Endothelial cell of umbilical vein (primary cell): ENCODE measurements at regions not wholly inside any gene's neighbourhood (a gene's known extent, or its start where the extent isn't known, plus 50 kb on each side); places are given as distances from the start of the nearest gene placed in this dataset.

Source experiments
- EZH2 ChIP-seq: IDR thresholded peaks from 2 replicates; pipeline ENCODE4 v1.6.1; 2012; ENCODE audit warnings: borderline replicate concordance, low read depth, mild to moderate bottlenecking, moderate library complexity, low read length, inconsistent platforms; ENCODE audit not compliant: severe bottlenecking
- POLR2AphosphoS5 ChIP-seq: IDR thresholded peaks from 2 replicates; pipeline ENCODE4 v1.6.1; 2012; ENCODE audit warnings: low read depth, mild to moderate bottlenecking, control low read depth, low read length, moderate library complexity; ENCODE audit not compliant: insufficient read depth
- TF ChIP-seq, protein P1 (sequence below), 2 donors: IDR thresholded peaks; 1 replicate in 1 of 2; 2 replicates in 1 of 2; pipeline ENCODE4 v1.5.1; 2011; ENCODE audit warnings: low read length in 2 of 2, mild to moderate bottlenecking in 2 of 2, moderate library complexity in 2 of 2, control low read depth in 1 of 2, inconsistent platforms in 1 of 2, low read depth in 1 of 2; ENCODE audit not compliant: insufficient read depth in 1 of 2; ENCODE audit errors: extremely low read depth in 1 of 2

DNA sequence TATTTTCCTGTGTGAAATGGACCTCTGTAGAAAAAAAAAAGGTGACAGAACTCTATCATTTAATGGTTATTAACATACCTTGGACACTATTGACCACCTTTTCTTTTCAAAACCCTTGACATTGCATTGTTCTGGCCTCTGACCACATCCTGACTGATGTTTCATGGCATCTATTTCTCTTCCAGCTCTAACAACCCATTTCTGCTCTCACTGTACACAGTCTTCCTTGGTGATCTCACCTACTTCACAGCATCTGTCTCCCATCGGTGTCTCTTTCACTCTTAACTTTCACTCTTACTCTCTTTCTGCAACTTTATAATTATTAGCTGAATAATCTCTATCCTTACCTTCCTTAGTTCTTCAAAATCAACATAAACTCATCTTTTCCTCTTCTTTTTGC lies 217.4 kb upstream of the CD96 start:
- no peak for TF ChIP-seq POLR2AphosphoS5
- TF ChIP-seq, protein P1, sequence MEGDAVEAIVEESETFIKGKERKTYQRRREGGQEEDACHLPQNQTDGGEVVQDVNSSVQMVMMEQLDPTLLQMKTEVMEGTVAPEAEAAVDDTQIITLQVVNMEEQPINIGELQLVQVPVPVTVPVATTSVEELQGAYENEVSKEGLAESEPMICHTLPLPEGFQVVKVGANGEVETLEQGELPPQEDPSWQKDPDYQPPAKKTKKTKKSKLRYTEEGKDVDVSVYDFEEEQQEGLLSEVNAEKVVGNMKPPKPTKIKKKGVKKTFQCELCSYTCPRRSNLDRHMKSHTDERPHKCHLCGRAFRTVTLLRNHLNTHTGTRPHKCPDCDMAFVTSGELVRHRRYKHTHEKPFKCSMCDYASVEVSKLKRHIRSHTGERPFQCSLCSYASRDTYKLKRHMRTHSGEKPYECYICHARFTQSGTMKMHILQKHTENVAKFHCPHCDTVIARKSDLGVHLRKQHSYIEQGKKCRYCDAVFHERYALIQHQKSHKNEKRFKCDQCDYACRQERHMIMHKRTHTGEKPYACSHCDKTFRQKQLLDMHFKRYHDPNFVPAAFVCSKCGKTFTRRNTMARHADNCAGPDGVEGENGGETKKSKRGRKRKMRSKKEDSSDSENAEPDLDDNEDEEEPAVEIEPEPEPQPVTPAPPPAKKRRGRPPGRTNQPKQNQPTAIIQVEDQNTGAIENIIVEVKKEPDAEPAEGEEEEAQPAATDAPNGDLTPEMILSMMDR (IDR thresholded peaks at IDR 0.05; ENCODE audit: extremely low read depth in 1 of 2, insufficient read depth in 1 of 2, low read depth in 1 of 2, low read length in 2 of 2) = no peak
- no peak for TF ChIP-seq EZH2
